GM23338 (cell line): ENCODE measurements at regions not wholly inside any gene's neighbourhood (a gene's known extent, or its start where the extent isn't known, plus 50 kb on each side); places are given as distances from the start of the nearest gene placed in this dataset.

Source experiments
- ATAC-seq: fragments of 200-7000 bp; cut with Tn5 transposase; 3 replicates; pipeline ENCODE4 v1.9.1; 2020
- DNase-seq: peaks from one replicate; pipeline ENCODE4 v3.0.0-alpha.2; 2015; ENCODE audit warnings: low spot score
- H2AFZ ChIP-seq: fragments of 200-600 bp; sonication (generic); 2 replicates; pipeline ENCODE4 v1.8.0; 2016; ENCODE audit warnings: antibody characterized with exemption, mild to moderate bottlenecking, moderate library complexity
- H3F3A ChIP-seq: fragments of 200-600 bp; sonication (generic); replicated peaks from 2 replicates; pipeline ENCODE4 v1.8.0; 2017; ENCODE audit warnings: antibody characterized with exemption, mixed run types, low read depth
- H3K27ac ChIP-seq: fragments of 200-600 bp; sonication (generic); 2 replicates; pipeline ENCODE4 v1.6.1; 2016; ENCODE audit warnings: low read depth
- H3K27me3 ChIP-seq: fragments of 200-600 bp; sonication (generic); 2 replicates; pipeline ENCODE4 v1.8.0; 2016; ENCODE audit warnings: mild to moderate bottlenecking, mixed run types, moderate library complexity; ENCODE audit not compliant: insufficient read depth
- H3K36me3 ChIP-seq: fragments of 200-600 bp; sonication (generic); 2 replicates; pipeline ENCODE4 v1.8.0; 2016; ENCODE audit warnings: mild to moderate bottlenecking; ENCODE audit not compliant: insufficient read depth
- H3K4me1 ChIP-seq: fragments of 200-600 bp; sonication (generic); 2 replicates; pipeline ENCODE4 v1.8.0; 2016; ENCODE audit warnings: mild to moderate bottlenecking, moderate library complexity; ENCODE audit not compliant: insufficient read depth
- H3K4me2 ChIP-seq: fragments of 200-600 bp; sonication (generic); 2 replicates; pipeline ENCODE4 v1.7.1; 2017; ENCODE audit warnings: mixed run types
- H3K4me3 ChIP-seq: fragments of 200-600 bp; sonication (generic); 2 replicates; pipeline ENCODE4 v1.6.1; 2016; ENCODE audit warnings: mixed run types
- H3K79me2 ChIP-seq: fragments of 200-600 bp; sonication (generic); replicated peaks from 2 replicates; pipeline ENCODE4 v1.8.0; 2017; ENCODE audit warnings: mild to moderate bottlenecking; ENCODE audit not compliant: insufficient read depth
- H3K9me2 ChIP-seq: fragments of 200-600 bp; sonication (generic); 2 replicates; pipeline ENCODE4 v1.8.0; 2017; ENCODE audit not compliant: insufficient read depth
- H4K20me1 ChIP-seq: fragments of 200-600 bp; sonication (generic); replicated peaks from 2 replicates; pipeline ENCODE4 v1.8.0; 2017; ENCODE audit warnings: mild to moderate bottlenecking; ENCODE audit not compliant: insufficient read depth
- H3K27ac Mint-ChIP-seq: 2 replicates; pipeline ENCODE4 v1.8.0; 2020; ENCODE audit warnings: inconsistent platforms, mild to moderate bottlenecking, moderate library complexity, mixed read lengths
- H3K27me3 Mint-ChIP-seq: 3 replicates; pipeline ENCODE4 v1.8.0; 2022; ENCODE audit warnings: low read depth, mild to moderate bottlenecking, moderate library complexity, mixed read lengths, inconsistent platforms; ENCODE audit not compliant: insufficient read depth, poor library complexity
- H3K36me3 Mint-ChIP-seq: 3 replicates; pipeline ENCODE4 v1.8.0; 2021; ENCODE audit warnings: low read depth, mild to moderate bottlenecking, inconsistent platforms, moderate library complexity, mixed read lengths
- H3K4me1 Mint-ChIP-seq: 3 replicates; pipeline ENCODE4 v1.8.0; 2020; ENCODE audit warnings: mild to moderate bottlenecking, inconsistent platforms, mixed read lengths
- H3K4me3 Mint-ChIP-seq: 3 replicates; pipeline ENCODE4 v1.8.0; 2021; ENCODE audit warnings: moderate library complexity, mild to moderate bottlenecking, inconsistent platforms, mixed read lengths
- H3K9me3 Mint-ChIP-seq: 3 replicates; pipeline ENCODE4 v1.8.0; 2020; ENCODE audit warnings: moderate library complexity, mild to moderate bottlenecking, inconsistent platforms, mixed read lengths
- CREB1 ChIP-seq: fragments of 250-450 bp; sonication (Bioruptor Pico); IDR thresholded peaks from 2 replicates; pipeline ENCODE4 v1.5.0; 2020; ENCODE audit warnings: low read depth, mild to moderate bottlenecking, moderate library complexity
- EZH2 ChIP-seq: fragments of 200-600 bp; sonication (generic); IDR thresholded peaks from one replicate; pipeline ENCODE4 v1.8.0; 2017; ENCODE audit warnings: antibody characterized with exemption, mild to moderate bottlenecking, low read depth; ENCODE audit not compliant: unreplicated experiment
- EZH2phosphoT487 ChIP-seq: fragments of 200-600 bp; sonication (generic); IDR thresholded peaks from one replicate; pipeline ENCODE4 v1.8.1; 2018; ENCODE audit warnings: antibody characterized with exemption; ENCODE audit not compliant: unreplicated experiment
- JUNB ChIP-seq: IDR thresholded peaks from one replicate; pipeline ENCODE4 v1.6.1; 2016; ENCODE audit warnings: antibody characterized with exemption; ENCODE audit not compliant: unreplicated experiment
- NANOG ChIP-seq: IDR thresholded peaks from 2 replicates; pipeline ENCODE4 v1.6.1; 2016; ENCODE audit warnings: antibody characterized with exemption, borderline replicate concordance
- POLR2AphosphoS5 ChIP-seq: IDR thresholded peaks from 2 replicates; pipeline ENCODE4 v1.6.1; 2016; ENCODE audit warnings: antibody characterized with exemption, low read depth
- REST ChIP-seq: IDR thresholded peaks from one replicate; pipeline ENCODE4 v1.6.1; 2018; ENCODE audit warnings: antibody characterized with exemption; ENCODE audit not compliant: unreplicated experiment
- STAT1 ChIP-seq: IDR thresholded peaks from one replicate; pipeline ENCODE4 v1.6.1; 2016; ENCODE audit warnings: antibody characterized with exemption; ENCODE audit not compliant: unreplicated experiment
- ZNF114 ChIP-seq: fragments of 250-450 bp; sonication (Bioruptor Pico); IDR thresholded peaks from 2 replicates; pipeline ENCODE4 v1.5.0; 2020; ENCODE audit warnings: mild to moderate bottlenecking, moderate library complexity
- ZNF331 ChIP-seq: fragments of 250-450 bp; sonication (Bioruptor Pico); IDR thresholded peaks from 2 replicates; pipeline ENCODE4 v1.5.0; 2020; ENCODE audit warnings: low read depth, mild to moderate bottlenecking, moderate library complexity
- ZNF462 ChIP-seq: fragments of 250-450 bp; sonication (Bioruptor Pico); IDR thresholded peaks from 2 replicates; pipeline ENCODE4 v1.5.0; 2020; ENCODE audit warnings: mild to moderate bottlenecking, moderate library complexity
- TF ChIP-seq, protein P1 (sequence below): IDR thresholded peaks from 2 replicates; pipeline ENCODE4 v1.6.1; 2016; ENCODE audit warnings: antibody characterized with exemption
- TF ChIP-seq, protein P2 (sequence below), 2 experiments: fragments of 200-600 bp in 1 of 2; sonication (generic) in 1 of 2; conservative IDR thresholded peaks; 2 replicates each; pipeline versions ENCODE4 v1.5.1 to v1.6.1; 2016 to 2017; ENCODE audit warnings: antibody characterized with exemption in 2 of 2, low read depth in 2 of 2, mild to moderate bottlenecking in 2 of 2, moderate library complexity in 1 of 2

- no peak overlapping the region for H3K4me3 Mint-ChIP-seq
- Histone ChIP-seq H3K27ac (no peak overlapping the region), H3K4me3 (no peak overlapping the region), H2AFZ (no peak overlapping the region), H3K9me2 (no peaks in the 10 kb centered on the region; the same call in 1 of the 2 replicates), H3K27me3 (no peaks in the 10 kb centered on the region), H3F3A (no peaks in the 10 kb centered on the region), H3K36me3 (no peaks in the 10 kb centered on the region), H3K4me2 (no peak overlapping the region), H3K79me2 (no peaks in the 10 kb centered on the region), H3K4me1 (no peaks in the 10 kb centered on the region), H4K20me1 (no peaks in the 10 kb centered on the region)
- no peak overlapping the region for H3K27ac Mint-ChIP-seq
- peaks cover 7% of the 10 kb centered on the region; the same call in 2 of the 3 replicates for H3K9me3 Mint-ChIP-seq
- ATAC-seq (no peak), DNase-seq (no peak)
- H3K4me1 Mint-ChIP-seq = peaks cover 6% of the 10 kb centered on the region
- H3K36me3 Mint-ChIP-seq = no peaks in the 10 kb centered on the region
- peaks cover 5% of the 10 kb centered on the region for H3K27me3 Mint-ChIP-seq
- no peak for TF ChIP-seq ZNF114 (CRISPR knock-in tag)
- no peak for TF ChIP-seq ZNF331 (CRISPR knock-in tag)
- TF ChIP-seq, protein P1, sequence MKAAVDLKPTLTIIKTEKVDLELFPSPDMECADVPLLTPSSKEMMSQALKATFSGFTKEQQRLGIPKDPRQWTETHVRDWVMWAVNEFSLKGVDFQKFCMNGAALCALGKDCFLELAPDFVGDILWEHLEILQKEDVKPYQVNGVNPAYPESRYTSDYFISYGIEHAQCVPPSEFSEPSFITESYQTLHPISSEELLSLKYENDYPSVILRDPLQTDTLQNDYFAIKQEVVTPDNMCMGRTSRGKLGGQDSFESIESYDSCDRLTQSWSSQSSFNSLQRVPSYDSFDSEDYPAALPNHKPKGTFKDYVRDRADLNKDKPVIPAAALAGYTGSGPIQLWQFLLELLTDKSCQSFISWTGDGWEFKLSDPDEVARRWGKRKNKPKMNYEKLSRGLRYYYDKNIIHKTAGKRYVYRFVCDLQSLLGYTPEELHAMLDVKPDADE = no peak
- TF ChIP-seq NANOG = no peak
- no peak for TF ChIP-seq EZH2
- no peak for TF ChIP-seq STAT1
- no peak for TF ChIP-seq CREB1 (CRISPR knock-in tag)
- no peak for TF ChIP-seq EZH2phosphoT487
- TF ChIP-seq ZNF462 = no peak
- TF ChIP-seq POLR2AphosphoS5 = no peak
- TF ChIP-seq, protein P2, sequence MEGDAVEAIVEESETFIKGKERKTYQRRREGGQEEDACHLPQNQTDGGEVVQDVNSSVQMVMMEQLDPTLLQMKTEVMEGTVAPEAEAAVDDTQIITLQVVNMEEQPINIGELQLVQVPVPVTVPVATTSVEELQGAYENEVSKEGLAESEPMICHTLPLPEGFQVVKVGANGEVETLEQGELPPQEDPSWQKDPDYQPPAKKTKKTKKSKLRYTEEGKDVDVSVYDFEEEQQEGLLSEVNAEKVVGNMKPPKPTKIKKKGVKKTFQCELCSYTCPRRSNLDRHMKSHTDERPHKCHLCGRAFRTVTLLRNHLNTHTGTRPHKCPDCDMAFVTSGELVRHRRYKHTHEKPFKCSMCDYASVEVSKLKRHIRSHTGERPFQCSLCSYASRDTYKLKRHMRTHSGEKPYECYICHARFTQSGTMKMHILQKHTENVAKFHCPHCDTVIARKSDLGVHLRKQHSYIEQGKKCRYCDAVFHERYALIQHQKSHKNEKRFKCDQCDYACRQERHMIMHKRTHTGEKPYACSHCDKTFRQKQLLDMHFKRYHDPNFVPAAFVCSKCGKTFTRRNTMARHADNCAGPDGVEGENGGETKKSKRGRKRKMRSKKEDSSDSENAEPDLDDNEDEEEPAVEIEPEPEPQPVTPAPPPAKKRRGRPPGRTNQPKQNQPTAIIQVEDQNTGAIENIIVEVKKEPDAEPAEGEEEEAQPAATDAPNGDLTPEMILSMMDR (conservative IDR thresholded peaks at IDR 0.05; ENCODE audit: low read depth in 2 of 2) = no peak
- TF ChIP-seq JUNB = no peak
- no peak for TF ChIP-seq REST
These were observed 291.8 kb upstream of the FOXQ1 start for GRCh38 chr6:1020133-1020532.
